ENCODE measurements at regions not wholly inside any gene's neighbourhood (a gene's known extent, or its start where the extent isn't known, plus 50 kb on each side); places are given as distances from the start of the nearest gene placed in this dataset.
"Not testable (repeated sequence)": the region's sequence is repeated elsewhere in the genome, so short reads cannot be mapped to it uniquely, and the experiment has no call there.

DNA sequence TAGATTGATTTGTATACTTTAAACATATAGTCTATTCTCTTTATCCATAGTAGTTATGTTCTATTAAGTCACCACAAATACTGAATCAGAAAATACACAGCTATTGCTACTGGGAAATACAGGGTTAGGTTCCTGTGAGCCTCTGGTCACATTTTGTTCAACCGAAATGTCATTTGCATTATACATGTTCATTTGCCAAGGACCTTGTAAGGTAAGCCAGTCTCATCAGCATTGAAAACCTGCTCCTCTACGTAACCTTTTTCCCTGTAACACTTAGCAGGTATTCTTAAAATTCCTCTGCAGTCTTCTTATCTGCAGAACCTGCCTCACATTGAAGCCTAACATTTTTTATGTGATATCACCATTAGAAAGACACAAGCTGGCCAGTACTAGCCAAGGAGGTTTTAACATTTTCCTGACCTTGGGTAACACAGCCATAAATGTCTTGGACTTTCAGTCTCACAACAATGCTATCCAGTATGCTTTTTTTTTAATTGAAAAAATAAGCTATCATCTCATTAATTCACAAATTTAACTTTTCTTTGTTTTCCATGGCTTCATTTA, 765.7 kb upstream of the IGFBP7 start:
- no peak for DNase-seq (ENCODE audit: low spot score)

DNA sequence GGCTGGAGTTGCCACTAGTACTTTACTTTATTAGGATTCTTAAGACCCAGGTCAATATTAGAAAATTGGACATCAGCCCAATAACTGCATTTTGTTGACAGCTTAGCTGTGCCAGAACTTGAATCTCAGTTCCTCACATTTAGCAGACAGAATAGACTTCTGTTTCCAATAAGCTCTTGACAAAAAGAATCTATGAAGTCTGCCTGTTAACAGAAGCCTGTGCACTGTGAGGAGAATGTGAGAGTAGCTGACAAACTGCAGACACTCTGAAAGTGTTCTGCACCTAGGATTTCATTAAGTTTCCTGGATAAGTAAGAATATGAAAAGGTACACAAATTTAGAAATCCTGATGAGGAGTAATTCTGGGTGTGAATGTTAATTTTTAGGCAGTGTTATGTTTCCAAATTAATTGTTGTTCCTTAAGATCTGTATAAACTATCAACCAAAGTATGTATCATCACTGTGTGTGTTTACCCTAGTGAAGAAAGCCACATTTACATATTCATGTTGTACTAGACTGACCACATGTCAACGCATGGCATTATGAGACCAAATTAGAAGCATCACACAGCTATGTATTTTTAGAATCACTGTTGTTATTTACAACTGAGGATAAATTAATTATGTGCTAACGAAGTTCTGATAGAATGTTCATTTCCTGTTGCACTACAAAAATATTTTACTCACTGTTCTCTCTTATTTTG, 756.4 kb upstream of the IGFBP7 start:
- DNase-seq (ENCODE audit: low spot score): no peak

DNA sequence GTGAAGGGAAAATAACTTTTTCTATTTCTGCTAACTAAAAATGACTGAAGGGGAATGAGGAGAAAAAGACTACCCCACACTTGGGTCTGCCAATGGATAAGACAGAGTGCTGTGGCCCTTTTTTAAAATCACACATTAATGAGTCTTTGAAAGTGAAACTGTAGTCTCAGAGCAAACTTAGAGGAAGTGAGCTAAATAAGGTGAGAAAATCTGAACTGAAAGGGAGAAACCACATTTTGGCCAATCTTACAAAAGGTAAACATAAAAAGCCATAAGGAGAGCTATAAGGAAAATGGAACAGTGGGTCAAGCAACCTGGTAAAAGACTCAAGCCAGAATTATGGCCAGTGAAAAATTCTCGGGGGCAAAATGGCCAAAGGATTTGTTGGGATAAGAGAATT, 755.1 kb upstream of the IGFBP7 start:
- no peak for DNase-seq (ENCODE audit: low spot score)

DNA sequence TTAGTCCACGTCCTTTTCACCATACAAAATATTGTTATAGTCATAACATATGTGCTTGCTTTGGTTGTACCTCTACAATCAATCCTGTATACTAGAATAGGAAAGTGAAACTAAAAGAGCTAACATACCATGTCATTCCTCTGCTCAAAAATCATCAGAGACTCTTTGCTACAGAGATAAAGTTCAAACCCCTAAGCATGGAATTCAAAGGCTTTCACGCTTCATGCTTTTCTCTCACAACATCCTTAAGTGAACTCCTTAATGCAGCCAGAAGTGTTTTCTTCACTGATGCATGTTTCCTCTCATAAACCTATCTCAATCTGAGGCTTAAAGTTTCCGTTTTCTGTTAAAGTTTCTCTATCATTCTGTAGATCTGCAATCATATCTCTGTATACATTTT, 744.6 kb upstream of the IGFBP7 start:
- DNase-seq (ENCODE audit: low spot score): no peak

DNA sequence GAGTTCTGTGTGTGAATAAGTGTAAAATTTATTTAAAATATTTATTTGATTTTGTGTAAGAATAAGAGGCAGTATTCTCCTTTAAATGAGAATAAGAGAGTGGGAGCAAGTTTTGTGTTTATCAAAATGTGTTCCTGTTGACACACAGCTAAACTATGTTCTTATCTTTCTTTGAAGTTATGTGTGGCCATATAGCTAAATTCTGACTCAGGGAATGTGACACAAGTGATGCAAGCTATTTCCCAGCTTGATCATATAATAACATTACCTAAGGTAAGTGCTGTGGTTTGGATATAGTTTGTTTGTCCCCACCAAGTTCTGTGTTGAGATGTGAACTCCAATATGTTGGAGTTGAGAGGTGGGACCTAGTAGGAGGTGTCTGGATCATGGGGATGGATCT, 740.0 kb upstream of the IGFBP7 start:
- no peak for DNase-seq (ENCODE audit: low spot score)

DNA sequence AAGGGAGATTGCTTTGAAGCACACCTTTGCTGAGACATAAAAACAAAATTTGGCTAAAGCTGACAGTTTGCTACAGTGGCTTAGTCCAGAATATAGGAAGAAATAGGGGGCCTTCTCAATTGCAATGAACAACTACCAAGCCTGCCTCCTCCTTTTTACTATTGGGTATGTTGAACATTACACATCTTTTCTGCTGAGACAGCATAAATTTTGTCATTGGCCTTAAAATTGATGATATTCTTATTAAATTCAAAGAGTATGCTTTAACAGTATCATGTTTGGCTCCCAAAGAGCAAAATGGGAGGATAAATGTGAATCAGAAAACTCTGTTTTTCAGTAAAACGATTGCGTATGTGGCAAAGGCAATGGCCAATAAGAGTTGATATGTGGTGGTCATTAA, 721.9 kb upstream of the IGFBP7 start:
- no peak for DNase-seq (ENCODE audit: low spot score)

DNA sequence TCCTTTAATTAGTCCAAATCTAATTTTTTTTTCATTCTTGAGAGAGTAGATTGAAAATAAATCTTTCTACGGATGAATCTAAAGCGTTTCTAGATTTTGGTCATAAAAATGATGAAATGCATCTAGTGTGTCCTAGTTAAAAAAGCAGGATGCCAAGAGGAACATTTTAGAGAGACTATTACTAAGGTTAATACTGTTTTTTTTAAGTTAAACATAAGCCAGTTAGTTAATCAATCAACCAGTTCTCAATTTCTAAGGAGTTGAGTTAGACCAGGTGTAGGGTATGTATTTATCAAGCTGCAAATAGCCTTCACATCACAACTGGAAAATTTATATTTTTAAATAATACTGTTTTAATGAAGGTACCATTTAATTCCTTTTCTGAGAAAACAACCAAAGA, 679.5 kb upstream of the IGFBP7 start:
- no peak for DNase-seq (ENCODE audit: low spot score)

DNA sequence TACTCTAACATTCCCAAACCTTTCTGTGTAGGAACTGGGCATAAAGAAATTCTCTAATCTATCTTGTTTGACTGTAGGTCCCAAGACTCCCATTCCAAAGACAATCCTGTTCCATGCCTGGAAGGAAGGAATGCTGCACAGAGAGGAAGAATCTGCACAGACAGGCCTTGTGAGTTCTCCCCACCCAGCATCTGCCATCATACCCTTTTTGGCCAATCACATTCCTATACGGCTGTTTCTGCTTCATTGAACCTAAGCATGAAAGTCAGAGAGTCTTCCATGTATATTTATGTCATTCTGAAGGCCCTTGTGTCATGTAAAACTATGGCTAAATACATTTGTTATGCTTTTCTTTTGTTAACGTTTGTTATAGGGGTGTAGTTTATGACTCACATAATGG, 667.7 kb upstream of the IGFBP7 start:
- DNase-seq (ENCODE audit: low spot score): no peak

DNA sequence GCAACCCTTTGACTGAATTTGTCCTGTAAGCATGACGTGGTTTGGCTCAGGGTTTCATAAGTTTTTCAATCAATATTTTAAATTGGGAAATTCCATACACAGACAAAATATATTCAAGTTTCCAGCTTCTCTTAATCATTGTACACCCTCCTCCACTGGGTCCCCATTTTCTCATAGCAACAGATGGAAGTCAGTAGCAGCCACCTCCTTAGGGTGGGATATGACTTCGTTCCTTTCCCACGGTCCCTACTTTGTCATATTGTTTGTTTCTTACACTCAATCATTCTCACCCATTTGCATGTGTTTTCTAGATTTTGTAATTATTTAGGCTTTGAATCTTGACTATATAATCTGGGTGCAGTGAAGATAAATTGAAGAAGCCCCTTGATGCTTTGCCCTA, 664.5 kb upstream of the IGFBP7 start:
- no peak for DNase-seq (ENCODE audit: low spot score)

DNA sequence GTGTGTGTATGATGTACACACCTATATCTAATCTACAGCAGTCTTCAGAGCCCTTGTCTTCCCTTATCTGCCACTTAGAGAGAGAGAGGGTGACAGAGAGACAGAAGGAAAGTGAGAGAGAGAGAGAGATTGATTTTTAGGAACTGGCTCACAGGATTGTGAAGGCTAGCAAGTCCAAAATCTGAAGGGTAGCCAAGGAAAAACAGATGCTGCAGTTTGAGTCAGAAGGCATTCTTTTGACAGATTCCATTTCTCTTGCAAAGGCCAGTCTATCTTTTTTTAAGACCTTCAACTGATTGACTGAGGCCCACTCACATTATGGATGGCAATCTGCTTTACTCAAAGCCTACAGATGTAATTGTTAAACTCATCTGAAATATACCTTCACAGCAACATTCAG, 664.0 kb upstream of the IGFBP7 start:
- no peak for DNase-seq (ENCODE audit: low spot score)

DNA sequence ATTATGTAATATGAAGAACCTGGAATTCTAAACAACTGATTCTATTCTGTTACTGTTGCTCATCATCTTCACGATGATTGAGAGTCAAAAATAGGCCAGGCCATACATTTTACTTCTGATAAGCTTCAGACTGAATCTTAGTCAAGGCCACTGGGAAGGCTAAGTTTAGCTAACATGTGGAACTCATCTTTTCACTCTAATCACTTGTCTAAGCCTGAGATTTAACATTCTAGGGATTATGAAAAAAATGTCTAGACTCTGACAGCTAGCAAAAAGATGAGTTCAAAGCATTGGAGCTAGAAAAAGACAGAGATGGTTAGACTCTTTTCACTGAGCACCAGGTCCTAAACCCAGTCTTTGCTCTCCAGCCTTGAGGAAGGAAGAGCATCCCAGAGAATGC, 656.2 kb upstream of the IGFBP7 start:
- no peak for DNase-seq (ENCODE audit: low spot score)

DNA sequence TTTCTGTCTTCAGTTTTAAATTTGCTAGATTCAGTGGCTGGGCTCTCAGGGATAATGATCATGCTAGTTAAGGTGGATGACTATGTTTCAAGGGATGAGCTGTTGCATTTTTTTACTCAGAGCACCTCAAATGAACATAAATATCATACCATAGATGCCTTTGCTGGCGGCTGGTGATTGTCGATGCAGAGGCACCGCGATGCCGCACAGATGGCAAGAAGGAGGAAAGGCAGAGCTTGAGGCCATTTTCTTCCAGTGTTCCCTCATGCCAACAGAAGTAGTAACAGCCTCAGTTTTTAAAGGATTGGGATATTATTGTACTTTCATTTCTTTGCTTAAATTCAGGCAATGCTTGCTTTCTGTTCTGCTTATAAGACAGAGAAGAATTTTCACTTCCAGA, 654.7 kb upstream of the IGFBP7 start:
- DNase-seq (ENCODE audit: low spot score): no peak

DNA sequence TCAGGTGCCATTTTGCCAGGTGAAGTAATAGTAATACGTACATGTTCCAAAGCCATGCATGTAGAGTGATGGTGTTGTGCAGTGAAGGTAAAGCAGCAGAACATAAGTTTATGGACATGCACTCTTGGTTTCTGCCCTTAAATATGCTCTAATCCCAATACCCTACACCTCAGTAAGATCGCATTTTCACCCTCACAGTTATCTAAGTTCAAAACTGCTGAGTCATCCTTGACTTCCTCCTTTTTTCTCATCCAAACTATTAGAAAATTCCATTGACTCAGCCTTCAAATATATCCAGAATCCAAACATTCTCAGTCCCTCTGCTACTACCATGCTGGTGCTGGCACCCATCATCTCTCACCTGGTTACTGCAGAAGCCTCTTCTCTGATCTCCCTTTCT, 652.9 kb upstream of the IGFBP7 start:
- no peak for DNase-seq (ENCODE audit: low spot score)

DNA sequence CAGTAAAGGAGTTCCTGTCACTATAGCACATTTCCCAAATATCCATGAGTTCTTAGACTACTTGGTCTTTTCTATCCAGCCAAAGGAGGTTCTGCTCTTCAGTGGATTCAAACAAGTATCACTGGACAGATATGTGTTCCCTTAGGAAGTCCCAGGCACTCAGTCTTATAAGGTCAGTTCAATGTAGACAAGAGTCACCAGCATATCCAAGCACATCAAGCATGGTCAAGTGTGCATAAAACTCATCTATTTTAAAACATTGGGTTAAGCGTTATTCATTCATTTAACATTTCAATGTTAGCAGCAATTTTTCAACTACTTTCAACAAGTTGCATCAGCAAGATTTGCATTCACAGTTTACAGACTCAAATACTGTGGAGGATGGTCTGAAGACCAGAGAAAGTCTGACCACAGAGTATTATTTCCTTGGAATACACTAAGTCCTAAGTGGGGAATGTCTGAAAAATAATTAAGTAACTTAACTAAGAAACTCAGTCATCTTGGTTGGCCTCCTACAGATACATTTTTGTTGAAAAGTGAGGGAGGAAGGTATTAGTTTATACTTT, 630.5 kb upstream of the IGFBP7 start:
- no peak for DNase-seq (ENCODE audit: low spot score)

DNA sequence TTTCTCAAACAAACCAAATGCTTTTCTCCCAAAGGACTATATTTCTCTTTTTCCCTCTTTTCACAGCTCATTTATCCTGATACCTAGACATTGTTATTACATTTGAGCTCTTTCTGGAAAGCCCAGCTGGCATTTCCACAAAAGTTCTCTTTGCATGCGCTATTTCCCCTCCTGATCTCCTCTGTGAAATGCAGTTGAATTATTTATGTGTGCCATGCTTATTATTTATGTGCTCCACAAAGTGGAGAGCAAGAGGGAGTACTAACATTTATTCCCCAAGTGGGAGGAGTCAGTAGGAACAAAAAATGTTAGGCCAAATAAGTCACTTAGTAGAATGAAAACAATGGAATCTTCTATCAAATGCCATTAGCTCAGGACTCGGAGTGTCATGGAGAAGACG, 626.6 kb upstream of the IGFBP7 start:
- DNase-seq (ENCODE audit: low spot score): no peak

DNA sequence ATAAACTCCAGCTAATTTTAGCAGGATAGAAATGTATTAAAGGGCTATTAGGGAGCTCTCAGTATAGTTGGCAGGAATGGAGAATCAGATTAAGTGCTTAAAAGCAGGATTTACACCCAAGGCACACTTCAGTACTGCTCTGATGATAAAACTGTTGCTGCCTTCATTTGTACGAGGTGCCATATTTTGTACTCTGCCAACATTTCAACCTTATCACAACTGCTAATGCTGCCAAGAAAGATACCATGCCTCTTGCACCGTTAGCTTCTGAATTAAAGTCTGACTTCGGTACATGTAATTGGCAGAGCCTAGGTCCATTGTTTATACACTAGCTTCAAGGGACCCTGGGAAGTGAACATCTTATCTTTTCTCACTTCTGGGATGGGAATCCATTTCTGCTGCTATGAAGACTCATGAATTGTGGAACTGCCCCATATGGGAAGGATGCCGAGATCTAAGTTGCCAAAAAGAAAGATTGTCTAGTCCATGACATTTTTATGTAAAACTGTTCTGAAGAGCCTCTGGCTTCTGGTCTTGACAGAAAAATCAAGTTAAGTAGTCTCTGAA, 624.0 kb upstream of the IGFBP7 start:
- no peak for DNase-seq (ENCODE audit: low spot score)

DNA sequence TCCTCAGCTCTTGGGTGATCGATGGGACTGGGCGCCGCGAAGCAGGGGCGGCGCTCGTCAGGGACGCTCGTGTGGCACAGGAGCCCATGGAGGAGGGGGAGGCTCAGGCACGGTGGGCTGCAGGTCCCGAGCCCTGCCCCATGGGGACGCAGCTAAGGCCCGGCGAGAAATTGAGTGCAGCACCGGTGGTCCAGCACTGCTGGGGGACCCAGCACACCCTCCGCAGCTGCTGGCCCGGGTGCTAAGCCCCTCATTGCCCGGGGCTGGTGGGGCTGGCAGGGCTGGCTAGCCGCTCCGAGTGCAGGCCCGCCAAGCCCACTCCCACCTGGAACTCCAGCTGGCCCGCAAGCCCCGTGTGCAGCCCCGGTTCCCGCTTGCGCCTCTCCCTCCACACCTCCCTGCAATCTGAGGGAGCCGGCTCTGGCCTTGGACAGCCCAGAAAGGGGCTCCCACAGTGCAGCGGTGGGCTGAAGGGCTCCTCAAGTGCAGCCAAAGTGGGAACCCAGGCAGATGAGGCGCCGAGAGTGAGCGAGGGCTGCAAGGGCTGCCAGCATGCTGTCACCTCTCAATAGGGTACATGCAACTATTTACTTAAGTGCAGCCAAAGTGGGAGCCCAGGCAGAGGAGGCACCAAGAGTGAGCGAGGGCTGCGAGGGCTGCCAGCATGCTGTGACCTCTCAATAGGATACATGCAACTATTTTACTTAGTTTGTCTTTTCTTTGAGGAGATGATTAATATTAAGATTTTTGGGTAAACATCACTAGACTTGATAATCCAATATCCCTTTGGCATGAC, 619.8 kb upstream of the IGFBP7 start:
- not testable (repeated sequence) for DNase-seq (ENCODE audit: low spot score)

DNA sequence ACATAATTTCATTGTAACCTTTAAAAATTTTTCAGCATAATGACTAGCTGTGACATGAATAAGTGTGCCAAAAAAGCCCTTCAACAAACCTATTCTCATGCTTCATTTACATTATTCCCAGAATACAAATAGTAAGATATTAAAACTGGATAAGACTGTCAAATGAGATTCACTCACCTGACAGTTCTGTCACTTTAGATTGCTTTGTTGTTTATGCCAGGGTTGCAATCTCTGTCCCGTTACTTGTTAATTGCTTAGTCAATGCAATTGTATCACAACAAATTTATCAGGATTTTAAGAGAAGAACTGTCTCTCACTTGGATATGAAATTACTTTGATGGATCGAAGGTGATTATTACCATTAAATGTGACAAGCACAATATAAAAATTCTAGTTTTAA, 616.0 kb upstream of the IGFBP7 start:
- no peak for DNase-seq (ENCODE audit: low spot score)

DNA sequence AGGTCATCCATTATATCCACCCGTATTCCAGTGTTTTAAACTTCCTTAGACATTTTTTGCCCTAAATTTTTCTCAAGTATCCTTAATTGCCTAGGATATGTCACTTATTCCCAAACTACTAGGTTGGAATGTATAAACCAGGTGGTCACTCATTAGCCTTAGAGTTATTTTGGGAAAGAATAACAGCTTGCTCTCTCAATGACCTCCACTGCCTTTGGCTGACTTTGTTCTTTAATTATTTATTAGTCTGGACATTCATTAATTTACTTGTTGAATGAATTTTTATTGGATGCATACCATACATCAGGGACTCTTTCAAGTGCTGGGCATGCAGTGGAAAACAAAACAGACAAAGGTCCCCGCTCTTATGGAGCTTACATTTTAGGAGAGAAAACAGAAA, 609.3 kb upstream of the IGFBP7 start:
- DNase-seq (ENCODE audit: low spot score): no peak

DNA sequence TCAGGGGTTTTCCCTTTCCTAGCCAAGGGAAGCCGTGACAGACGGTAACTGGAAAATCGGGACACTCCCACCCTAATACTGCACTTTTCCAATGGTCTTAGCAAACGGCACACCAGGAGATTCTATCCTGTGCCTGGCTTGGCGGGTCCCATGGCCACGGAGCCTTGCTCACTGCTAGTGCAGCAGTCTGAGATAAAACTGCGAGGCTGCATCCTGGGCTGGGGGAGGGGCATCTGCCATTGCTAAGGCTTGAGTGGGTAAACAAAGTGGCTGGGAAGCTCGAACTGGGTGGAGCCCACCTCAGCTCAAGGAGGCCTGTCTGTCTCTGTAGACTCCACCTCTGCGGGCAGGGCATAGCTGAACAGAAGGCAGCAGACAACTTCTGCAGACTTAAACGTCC, 604.1 kb upstream of the IGFBP7 start:
- DNase-seq (ENCODE audit: low spot score): not testable (repeated sequence)

DNA sequence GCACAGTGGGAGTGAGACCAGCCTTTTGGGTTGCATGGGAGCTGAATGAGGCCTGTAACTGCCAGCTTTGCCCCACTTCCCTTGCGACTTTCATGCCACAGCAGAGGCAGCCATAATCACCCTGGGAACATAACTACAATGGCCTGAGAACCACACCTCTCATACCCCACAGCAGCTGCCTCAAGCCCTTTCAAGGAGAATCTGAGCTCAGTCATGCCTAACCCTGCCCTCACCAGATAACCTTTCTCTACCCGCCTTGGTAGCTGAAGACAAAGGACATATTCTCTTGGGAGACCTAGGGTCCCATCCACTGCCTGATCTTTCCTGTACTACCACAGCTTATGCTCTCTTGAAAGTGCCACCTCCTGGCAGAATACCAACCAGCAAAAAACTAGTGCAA, 599.9 kb upstream of the IGFBP7 start:
- DNase-seq (ENCODE audit: low spot score): no peak

DNA sequence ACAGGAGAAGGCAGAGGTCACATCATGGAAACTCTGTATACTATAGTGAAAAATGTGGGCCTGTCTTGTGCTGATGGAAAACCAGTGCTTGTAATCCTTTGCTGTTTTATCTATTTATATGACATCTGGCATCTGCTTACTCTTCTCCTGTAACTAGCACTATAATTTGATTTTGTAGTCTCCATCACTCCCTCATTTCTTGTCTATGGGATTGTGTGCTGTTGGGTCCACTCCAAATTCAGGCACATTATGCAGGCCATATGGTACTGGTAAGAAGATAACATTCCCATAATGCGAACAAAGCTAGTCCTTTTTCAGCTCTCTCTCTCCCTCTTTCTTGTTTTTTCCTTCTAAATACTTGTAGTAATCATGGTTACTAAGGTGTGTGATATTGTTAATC, 581.2 kb upstream of the IGFBP7 start:
- no peak for DNase-seq (ENCODE audit: low spot score)

DNA sequence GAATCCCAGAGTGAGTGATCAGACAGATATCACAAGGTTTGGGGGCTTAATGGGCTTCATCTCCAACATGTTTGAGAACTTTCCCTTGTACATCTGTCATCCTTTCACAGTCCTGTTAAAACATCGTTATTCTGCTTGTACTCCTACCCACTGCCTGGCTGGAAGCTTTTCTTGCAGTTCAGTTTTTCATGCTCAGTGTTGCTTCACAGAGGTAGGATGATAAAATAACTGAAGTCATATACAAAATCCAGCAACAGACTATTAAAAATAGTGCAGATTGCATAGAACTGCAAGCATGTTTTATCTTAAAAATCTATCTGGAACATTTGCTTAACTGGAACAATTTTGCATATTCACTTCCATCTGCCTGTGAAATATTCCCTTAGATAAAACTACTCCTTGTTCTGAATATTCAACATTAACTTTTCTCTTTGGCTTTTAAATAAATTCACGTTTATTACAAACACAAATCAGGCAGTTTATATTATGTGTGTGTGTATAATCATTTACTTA, 579.6 kb upstream of the IGFBP7 start:
- no peak for DNase-seq (ENCODE audit: low spot score)
